HG03565 (cell line): ENCODE measurements at regions not wholly inside any gene's neighbourhood (a gene's known extent, or its start where the extent isn't known, plus 50 kb on each side); places are given as distances from the start of the nearest gene placed in this dataset.

Experiments
- ATAC-seq: cut with Tn5 transposase; IDR thresholded peaks from one replicate; pipeline ENCODE4 v1.9.1; 2021; ENCODE audit warnings: mild to moderate bottlenecking, moderate library complexity; ENCODE audit not compliant: unreplicated experiment

DNA sequence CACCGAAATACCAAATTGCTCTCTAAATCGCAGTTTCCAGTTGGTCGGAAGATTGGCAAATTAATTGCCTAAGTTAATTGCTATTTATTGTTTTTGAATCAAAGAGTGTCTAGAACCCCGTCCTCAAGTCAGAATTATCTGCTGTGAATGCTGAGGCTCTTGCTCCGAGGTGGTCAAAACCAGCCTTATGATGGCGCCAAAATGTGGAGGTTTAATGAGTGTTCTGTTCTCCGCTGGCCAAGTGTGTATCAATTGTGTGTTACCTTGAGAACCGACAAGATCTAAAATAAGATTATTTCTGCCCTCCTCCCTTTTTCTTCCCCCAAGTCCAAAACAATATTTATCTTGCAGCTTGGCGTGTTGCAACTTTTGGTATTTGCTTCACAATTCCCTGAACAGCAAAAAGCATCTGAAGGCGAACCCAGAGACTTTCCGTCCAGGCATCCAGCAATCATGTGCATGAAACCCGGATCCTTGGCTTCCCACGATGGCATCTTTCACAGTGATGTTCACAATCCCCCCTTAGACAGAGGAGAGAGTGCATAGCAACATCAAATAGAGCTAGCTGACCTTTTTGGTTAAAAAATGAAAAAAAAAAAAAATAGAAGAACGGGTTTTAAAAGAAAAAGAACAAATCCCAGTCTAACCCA lies 323.0 kb downstream of the MYCN start:
- ATAC-seq = no peak

DNA sequence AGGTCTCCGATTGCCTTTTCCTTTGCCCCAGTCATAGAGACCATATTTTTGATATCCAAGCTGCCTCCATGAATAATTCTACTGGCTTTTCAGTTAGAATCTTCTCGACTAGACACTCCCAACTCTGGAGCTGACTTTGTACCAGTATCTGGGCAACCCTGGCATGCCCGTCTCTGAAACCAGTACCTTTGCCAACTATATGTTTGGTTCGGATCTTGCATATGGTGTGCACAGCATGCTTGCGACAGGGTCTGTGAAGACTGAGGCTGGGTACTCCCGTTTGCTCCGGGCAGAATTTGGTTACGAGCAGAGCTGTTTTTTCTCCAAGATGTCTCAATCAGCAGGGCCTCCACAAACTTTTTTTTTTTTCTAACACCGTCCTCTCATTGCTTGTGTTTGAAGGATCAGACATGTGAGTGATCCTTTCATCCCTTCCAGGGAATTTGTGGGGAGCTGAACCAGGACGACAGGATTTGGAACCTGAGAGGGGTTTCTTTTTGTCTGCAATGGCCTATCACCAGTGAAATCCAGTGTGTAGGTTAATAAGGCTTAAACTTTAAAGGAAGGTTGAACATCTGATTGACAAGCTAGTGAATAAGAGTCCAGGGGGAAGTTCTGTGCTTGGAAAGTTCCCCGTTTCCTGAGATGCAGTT lies 322.3 kb downstream of the MYCN start:
- no peak for ATAC-seq

DNA sequence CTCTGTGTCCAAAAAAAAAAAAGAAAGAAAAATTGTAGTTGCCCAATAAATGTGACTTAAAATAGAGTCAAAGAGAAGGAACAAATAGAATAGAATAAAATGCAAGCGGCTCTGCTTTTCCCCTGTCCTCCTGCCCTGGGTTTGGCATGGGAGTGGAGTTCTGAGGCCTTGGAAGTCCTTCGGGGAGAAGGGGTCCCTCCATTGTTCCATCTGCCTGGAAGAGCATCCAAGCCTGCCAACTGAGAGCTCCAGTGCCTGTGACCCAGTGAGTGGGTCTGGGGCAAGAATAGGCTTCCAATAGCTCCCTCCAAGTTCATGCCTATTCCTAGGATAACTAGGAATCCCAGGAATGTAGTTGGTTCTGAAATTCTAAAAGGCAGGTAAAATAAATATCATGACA lies 321.4 kb downstream of the MYCN start:
- ATAC-seq = no peak

DNA sequence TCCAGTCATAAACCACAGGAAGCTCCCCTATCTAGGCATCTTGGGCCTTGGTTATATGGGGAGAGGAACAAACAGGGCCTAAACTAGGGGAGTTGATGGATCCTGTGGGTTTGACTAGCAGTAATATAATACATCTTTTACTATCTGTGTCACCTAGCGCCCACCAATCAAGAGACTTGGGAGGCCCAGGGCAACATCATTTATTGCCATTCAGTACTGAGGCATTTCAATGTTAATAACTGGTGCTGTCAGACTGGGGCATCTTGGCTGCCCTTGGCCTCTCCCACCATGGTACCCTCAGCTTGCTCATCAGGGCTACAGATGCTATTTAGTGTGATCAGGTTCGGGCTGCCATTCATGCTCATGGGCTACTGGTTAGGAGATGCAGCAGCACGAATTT lies 320.7 kb downstream of the MYCN start:
- no peak for ATAC-seq

DNA sequence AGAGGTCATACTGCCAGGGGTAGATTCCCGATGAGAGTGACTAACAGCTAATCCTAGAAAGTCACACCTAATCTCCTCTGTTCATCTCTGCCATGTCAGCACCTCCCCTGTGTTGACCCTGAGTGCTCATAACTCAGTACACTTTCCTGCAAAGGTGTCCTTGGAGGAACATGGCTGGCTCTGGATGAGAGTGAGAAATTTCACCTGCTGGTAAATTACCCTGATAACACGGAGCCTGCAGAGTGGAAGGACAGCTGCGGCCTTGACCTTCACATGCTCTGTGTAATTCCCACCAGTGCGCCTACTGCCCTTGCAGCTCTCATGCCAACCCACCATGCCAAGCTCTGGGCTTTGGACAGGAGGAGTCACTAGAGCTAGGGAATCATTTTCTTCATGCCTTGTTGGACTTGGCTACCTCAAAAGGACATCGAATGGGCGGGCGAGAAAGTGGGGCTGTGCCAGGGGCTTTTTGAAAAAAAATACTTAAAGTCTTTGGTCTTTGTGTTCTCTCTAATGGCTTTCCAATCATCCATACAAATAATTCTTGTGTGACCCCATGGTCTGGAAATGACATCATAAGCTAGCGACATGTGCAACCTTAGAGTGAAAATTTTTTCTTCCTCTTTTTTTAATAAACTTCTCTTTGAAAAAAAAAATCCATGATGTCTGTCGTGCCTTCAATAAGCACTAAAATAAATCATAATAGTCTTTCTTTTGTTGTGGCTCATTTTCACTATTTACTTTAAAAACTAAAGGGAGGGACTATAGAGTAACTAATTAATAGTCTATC lies 319.9 kb downstream of the MYCN start:
- no peak for ATAC-seq

DNA sequence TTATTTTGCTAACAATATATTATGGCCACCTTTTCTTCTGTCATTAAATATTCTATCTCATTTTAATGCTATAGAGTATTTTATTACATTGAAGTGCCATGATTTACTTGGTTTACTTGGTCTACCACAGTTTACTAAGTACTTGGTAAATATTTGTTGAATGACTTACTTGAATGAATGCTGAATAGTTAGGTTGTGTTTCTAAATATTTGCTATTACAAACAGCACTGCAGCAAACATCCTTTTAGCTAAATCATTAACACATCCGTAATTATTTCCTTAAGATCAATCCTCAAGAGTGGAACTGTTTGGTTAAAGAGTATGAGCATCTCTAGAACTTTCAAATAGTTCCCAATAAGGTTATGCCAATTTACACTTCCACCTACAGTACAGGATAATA lies 318.7 kb downstream of the MYCN start:
- no peak for ATAC-seq

DNA sequence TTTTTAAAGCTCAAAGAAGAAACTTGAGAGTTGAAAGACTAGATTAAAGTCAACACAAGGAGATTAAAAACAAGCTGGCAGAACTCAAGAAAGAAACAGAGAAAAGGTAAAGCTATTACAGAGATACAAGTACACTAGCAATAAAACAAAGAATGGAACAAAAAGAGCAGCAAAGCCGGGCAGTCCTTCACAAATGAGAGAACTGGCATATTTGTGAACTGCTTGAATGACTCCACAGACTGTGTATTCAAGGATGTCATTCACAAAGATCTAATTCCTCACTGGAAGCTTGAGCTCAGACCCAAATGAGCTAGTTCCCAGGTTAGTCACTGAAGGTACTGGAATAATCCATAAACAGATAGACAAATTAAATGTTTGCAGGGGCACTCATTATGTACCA lies 318.0 kb downstream of the MYCN start:
- ATAC-seq = no peak

DNA sequence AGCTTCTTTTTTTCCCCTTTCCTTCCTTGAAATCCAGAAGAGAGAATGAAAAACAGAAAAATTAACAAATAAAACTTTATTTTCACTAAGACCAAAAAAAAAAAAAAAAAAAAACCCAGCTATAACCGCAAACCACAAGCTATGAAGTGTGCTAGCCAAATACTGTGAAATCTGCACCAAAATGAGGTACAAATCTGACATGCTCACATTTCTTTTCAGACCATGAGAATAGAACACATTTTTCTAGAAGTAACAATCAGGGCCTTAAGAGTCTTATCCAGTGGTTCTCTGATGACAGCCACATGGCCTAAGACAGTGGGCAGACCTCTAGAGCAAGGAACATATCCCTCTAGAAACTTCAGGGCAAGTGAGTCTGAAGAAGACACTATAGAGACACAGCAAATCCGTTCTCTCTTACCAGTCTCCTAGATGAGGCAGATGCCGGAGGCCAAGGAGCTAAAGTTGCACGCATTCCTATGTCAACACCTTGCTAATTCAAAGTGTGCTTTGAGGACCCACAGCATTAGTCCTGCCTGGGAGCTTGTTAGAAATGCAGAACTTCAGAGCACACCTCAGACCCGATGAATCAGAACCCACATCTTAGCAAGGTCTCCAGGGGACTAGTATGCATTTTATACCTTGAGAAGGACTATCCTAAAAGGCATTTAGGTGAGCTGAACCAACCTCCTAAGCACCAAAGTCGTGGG lies 317.1 kb downstream of the MYCN start:
- no peak for ATAC-seq

DNA sequence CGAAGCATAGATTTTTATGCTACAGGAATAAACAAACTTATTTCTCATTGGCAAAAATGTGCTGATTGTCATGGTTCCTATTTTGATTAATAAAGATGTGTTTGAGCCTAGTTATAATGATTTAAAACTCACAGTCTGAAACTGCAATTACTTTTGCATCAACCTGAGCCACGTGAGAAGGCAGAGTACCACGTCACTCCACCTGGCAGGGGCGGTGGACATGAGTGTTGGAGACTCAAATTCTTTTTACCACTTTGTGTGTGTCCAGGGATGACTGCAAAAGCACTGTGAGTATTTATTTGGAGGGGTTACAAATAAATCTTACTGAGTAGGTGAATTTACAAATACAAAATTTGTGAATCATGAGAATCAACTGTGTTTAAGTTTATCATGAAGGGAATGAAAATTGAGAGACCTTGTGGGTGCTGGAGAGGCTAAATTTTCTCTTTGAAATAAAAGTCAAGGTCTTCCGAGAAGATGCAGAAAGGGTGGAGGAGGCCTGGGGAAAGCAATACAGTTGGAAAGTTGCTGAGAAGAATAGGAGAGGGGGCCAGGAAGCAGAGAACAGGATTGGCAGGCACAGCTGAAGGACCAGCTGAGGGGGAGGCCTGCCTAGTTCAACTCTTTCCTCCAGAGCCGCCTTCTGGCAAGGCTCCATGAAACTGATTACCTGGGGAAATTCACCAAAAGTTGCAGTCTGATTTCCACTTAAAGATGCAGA lies 316.4 kb downstream of the MYCN start:
- ATAC-seq = no peak

DNA sequence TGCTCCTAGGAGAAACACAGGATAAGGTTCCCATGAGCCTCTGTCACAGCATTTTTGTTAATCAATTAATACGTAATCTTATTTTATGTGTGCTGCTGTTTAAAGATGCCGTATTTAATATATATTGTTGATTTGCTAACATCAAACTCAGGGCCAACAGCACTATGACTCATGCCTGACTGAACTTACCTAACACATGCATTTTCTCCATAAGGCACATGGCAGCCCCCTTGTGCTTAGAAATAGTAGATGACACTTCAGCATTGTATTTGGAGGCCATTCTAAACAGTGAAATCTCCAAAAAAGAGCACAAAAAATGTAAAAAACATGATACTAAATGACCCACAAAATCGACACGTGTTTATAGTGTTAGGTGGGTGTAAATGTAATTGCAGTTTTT lies 314.8 kb downstream of the MYCN start:
- no peak for ATAC-seq

DNA sequence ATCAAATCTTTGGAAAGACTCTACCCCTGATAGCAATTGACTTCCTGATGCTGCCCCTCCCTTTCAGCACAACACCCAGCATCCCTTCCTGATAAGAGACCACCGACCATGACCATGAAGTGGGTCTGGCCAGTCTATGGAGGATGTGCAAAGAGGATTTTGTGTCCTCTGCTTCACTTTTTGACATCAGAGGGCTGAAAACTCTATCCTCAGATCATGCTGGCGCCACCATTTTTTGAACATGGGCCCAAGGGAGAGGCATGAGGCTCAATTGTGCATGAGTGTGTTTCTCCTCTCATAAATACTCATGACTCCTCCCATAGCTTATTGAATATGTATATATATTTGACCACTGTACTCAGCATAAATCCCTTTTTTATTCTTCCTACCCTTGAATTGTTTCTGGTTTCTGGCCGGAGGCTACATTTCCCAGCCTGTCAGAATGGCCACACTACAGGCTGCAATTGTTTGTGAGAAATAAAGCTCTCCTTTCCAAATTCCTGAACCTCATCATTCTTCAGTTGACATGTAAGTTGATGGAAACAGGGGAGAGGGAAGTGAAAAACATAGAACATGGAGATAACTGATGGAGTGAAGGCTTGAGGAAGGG lies 314.1 kb downstream of the MYCN start:
- ATAC-seq = no peak

DNA sequence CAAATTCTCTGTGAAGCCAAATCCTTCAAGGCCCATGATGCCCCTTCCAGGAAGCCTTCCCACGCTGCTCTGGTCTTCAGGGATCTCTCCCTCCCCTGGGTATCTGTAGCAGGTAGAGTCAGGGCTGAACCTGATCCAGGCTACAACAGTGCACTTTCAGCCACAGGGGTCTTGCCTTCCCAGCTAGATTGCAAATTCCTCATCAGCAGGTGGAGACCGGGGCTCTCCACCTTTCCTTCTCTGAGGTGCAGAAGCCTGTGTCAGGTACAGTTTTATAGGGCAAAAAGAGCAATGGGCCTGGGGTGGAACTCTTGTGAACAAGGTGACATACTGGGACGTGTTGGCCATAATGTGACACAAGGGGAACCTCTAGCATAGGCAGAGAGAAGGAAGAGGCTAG lies 312.9 kb downstream of the MYCN start:
- ATAC-seq = no peak

DNA sequence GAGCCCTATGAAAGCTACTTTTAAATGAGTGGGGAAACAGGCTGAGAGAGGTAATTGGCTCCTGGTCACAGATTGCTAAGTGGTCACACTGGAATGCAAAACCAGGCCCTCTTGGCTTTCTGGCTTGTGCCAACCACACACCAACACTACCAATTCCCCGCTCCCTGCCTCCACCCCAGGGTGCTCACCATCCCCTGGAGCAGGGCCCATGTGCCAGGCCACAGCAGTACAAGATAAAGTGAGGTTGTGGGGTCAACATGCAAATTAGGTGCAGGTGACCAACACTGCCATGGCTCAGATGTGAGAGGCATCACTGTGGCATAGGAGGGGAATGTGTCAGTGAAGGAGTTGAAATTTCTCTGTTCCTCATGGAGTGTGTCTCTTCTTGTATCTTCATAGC lies 312.5 kb downstream of the MYCN start:
- no peak for ATAC-seq

DNA sequence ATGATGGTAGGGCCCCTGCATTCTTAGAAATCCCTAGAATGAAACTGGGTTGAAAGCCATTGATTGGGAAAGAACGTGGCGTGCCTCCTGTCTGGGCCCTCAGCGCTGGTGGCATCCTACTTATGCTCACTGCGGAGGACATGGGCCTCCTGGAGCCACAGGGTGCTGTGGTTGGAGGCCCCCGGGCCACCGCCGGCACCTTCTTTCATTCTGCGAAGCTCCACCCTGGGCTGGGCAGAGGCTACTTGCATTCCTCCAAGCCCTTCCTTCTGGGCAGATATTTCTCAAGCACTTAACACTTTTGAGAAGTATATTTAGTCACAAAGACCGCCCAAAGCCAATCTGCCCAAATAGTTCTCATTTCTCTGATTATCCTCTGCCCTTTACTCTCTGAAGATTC lies 311.9 kb downstream of the MYCN start:
- ATAC-seq = no peak

DNA sequence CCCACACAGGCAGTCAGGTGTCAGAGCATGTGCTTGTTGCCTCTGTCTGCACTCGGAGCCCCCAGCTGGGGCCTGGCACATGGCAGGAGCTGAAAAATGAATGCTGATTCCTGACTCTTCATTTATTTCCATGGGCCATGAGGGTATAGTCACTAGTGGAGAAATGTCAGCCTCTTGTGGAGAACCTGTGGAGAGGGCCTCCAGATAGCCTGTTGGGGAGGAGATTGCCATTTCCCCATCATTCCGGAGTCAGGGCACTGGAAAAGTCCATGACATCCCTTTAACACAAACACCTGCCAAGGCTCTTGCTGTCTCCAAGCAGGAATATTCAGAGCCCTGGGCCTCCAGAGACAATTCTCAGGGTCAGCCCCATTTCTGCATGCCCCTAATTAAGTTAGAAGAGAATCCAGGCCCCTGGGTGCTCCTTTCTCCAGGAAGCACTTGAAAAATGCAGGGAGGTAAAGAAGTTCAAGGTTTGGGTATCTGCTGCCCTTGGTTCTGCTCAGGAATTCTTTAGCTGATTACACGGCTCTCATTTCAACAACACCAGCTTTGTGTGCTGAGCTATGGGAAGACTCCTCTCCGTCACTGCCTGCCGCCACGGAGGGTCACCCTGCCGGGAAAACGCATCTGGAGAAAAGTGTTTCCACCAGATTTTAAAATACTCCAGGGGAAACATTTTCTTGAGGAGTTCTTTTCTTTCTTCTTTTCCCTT lies 311.3 kb downstream of the MYCN start:
- no peak for ATAC-seq

DNA sequence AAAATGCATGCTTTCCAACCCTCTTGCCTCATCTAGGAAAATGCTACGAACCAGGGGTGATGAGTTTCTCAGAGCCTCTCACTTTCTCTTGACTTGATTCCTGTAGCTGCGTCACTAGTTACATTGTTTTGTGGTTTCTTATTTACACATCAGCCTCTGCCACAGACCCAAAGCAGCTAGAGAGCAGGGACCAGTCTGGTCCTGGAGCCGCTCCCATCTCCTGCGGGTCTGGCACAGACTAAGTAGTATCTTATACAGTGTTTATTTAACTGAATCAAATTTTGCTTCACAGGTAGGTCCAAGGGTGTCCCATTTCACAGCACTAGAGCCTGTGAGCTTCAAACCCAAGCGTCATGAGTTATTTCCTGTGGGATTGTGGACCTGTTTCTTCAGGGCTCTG lies 310.5 kb downstream of the MYCN start:
- no peak for ATAC-seq

DNA sequence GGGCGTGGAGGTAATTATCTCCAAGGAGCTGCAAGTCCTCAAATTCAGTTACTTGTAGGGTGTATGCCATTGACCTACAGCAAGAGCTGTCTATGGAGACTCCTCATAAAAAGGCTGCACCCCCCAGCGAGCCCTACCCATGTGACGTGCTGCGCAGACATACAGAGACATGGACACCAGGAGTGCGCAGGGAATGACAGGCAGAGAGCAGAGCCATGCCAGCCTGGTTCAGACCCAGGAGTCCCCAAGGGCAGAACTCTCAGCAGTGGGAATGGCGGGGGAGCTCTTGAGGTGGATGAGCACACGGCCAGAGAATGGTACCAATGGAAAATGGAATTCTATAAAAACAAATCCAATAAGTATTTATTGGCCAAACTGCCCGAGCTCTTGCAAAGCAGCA lies 310.1 kb downstream of the MYCN start:
- no peak for ATAC-seq

DNA sequence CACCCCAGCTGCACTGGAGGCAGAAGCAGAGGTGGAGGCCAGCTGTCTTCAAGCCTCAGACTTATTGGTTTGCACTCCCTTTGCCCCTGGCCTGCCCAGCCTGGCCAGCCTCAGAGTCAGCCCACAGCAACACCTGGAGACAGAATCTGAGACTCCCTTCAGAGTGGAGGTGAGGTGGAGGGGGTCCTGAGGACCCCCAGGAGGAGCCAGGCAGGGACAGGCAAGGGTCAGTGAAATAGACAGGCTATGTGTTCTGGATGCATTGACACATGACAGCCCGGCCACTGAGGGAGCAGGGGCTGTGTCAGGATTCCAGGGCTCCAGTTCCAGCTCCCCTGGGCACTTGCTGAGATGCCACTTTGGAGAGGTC lies 309.7 kb downstream of the MYCN start:
- no peak for ATAC-seq

DNA sequence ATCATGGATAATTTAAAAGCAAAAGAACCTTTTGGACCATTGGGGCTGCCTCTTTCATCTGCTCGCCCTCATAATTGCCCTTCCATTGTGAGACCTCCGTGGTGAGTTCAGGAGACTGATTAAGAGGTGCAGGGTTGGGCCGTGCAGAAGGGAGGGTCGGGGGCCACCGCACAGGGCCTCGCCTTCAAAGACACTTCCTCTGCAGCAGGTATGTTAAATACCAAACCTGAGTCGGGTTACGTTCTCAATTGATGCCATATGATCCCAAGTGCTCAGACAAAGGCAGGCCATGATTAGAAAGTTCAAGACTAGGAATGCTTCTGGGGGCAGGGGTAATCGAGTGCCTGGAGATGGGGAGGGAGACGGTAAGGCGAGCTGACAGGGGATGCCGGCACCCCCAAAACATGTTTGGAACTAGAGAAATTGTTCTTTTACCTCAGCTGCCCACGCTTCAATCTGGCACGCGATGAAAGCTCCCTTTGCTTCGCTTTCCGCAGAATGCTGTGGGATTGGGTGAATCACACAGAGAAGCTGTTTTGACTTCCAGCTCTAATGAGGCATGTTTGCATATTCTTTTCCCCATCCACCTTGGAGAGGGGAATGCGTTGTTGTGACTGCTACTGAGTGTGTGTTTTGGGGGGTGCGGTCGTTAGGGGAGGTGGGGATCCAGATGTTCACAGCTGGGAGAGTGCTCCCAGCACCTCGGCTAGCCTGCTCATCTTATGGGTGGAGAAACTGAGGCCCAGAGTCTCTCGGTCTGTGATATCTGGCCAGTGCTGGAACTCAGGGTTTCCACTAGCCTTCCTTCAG lies 309.1 kb downstream of the MYCN start:
- no peak for ATAC-seq
